ENCODE measurements at regions not wholly inside any gene's neighbourhood (a gene's known extent, or its start where the extent isn't known, plus 50 kb on each side); places are given as distances from the start of the nearest gene placed in this dataset.
"Not testable (repeated sequence)": the region's sequence is repeated elsewhere in the genome, so short reads cannot be mapped to it uniquely, and the experiment has no call there.

DNA sequence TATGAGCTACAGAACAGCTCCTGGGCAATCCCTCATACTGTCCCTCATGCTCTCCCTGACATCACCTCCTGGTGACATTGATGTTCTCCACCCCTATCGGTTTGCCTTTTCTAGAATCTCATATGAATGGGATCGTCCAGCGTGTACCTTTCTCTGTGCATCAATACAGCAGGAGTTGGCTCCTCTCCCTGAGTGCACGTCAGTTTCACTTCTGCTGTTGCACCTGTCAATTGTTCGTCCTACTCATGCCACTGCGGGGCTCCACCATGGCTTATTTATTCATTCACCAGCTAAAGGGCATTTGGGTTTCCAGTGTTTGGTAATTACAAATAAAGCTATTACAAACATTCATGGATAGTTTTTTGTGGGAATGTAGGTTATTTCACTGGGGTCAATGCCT lies 269.1 kb upstream of the ZFP42 start:
- DNase-seq = no peak

DNA sequence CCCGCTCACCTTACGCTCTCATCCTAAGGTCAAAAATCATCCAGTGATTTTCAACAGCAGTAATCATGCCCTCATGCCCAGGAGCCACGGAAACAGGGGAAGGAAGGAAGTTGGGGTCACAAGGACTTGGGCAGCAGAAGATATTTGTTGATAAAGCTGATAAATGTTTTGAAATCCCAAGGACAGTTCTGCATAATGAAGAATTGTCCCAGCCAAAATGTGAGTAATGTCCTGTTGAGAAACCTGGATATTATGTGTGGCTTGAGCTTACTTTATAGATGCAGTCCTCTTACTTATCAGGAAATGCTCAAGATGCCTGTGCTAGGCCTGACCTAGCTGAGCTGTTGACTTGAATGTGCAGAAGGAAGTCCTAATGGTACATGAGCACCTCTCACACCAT lies 263.0 kb upstream of the ZFP42 start:
- no peak for DNase-seq

DNA sequence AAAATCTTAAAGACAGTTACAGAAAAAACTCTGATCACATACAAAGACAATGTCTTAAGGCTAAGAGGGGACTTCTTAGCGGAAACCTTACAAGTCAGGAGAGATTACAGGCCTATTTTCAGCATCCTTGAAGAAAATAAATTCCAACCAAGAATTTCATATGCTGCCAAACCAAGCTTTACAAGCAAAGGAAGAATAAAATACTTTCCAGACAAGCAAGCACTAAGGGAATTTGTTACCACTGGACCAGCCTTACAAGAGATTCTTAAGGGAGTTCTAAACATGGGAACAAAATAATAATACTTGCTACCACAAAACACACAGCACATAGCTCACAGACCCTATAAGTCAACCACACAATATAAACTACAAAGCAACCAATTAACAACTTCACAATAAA lies 255.8 kb upstream of the ZFP42 start:
- DNase-seq = no peak

DNA sequence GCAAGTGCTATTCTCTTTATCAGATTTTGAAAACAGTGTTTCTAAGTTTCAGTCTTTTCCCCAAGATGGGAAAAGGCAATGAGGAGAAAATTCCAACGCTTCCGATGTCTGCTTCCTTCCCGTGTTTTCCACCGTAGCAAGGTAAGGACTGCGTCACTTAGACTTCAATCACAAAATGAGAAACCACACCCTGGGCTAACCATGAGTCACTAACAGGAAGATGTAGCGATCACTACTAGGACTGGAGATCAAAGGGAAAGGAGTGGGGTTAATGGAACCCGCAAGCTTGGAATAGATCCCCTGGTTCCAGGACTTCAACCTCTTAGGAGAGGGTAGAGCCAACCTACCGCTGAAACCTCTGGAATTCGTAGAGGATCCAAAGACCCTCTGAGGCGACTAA lies 250.7 kb upstream of the ZFP42 start:
- DNase-seq = no peak

DNA sequence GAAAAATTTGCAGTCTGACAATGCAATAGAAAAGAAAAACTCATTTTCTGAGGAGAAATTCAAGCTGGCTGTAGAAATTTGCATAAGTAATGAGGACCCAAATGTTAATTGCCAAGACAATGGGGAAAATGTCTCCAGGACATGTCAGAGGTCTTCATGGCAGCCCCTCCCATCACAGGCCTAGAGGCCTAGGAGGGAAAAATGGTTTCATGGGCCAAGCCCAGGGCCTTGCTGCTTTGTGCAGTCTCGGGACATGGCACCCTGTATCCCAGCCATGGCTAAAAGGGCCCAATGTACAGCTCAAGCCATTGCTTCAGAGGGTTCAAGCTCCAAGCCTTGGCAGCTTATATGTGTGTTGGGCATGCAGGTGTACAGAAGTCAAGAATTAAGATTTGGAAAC lies 244.9 kb upstream of the ZFP42 start:
- DNase-seq = not testable (repeated sequence)

DNA sequence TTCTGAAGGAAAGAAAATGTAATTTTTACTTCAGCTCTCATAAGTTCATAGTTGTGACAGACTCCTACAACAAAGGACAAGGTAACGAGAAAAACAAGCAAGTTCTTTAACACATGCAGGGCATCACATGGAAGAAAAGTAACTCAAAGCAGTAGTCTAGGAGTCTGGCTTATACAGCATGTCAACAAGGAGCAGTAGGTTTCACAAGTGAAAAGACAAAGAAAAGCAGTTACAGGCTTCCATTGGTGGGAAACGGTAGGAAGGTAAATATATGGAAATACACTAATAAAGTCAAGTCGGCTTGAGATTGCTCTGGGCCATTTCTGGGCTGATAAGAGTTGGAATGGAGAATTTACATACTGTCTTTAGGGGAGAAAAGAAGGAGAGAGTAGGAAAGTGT lies 228.4 kb upstream of the ZFP42 start:
- no peak for DNase-seq

DNA sequence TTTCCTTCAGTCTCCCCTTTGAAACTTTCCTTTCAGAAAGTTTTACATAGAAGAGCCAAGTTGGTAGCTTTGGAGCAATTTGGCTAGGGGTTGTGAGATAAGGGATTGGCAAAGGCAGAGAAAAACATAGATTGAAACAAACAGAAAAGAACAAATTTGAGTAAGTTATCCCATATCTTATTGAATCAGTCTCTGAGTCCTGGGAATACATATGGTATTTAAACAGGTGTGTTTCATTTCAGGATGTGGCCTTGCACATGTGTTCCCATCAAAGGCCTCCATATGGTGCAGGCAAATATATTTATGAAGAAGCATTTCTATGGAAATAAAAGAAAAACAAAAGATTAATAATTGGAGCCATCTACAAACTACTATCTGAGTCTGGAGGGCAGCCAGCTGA lies 227.9 kb upstream of the ZFP42 start:
- no peak for DNase-seq

DNA sequence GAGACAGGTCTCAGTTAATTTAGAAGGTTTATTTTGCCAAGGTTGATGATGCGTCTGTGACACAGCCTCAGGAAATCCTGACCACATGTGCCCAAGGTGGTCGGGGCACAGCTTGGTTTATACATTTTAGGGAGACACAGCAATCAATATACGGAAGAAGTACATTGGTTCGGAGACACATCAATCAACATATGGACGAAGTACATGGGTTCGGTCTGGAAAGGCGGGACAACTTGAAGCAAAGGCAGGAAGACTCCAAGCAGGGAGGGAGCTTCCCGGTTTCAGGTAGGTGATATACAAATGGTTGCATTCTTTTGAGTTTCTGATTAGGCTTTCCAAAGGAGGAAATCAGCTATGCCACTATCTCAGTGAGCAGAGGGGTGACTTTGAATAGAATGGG lies 225.2 kb upstream of the ZFP42 start:
- DNase-seq = no peak

DNA sequence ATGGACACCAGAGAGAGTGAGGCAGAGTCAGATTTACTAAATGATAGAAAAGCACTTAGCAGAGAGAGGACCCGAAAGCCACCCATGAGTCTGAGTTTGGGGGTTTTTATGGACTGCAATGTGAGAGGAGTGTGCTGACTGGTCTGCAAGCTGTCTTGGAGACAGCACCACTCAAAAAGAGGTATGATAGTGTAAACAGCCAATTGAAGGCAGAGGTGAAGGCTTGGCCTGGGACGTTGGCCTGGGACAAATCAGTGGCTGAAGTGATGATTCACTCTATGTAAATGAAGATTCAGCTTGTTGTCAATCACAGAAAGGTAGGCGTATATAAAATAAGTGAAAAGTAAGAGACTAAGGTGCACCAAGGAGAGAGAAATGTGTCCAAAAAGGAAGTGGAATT lies 217.6 kb upstream of the ZFP42 start:
- DNase-seq = no peak

DNA sequence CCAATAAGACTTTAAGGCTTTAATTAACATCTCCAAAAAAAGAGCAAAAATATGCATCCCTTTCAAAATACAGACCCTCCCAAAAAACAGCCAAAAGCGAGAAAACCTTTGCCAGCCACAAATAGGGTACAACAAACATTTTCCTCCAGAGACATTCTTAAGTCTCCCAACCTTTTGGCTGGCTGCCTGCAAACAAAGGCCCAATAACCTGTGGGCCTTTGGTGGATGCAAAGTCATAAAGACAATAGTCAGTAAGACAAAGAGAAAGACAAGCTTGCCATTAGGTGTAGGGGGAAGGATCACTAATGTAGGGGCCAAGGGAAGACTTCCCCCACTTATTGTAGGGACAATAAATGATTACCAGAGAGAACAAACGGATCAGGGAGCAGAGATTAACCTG lies 215.5 kb upstream of the ZFP42 start:
- DNase-seq = no peak

DNA sequence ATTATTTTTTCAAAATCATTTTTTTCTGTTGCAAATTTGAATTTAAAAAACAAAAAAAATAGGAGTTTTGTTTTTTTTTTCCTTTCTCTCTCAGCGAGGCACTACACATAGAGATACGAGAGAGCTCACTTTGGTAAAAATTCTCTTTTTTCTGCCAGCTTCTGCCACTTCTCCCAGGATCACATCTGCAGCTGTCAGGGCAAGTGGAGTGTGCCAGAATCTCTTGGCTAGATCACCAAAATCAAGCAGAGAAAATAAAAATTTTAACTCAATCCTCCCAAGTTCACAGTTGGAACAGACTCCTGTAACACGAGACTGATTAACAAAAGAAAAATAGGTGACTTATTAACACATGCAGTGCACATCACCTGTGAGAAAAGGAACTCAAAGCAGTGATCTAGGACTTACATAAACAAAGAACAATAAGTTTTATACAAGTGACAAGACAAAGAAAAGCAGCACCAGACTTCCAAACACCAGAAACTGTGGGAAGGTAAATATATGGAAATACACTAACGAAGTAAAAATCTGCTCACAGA lies 213.2 kb upstream of the ZFP42 start:
- no peak for DNase-seq

DNA sequence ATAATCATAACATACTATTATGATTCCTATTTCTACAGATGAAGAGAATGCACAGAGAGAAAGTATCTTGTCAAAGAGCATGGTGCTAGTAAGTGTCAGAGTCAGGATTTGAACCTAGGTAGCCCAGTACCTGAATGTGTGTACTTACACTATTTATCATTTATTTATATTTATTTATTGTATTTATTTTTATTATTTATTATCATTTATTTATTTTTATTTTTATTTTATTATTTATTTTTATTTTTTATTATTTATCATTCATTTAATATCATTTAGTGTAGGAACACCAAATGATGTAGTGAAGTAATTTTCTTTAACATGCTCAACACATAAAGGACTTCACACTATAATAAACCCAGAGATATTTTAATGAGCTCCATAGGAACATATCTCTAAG lies 209.4 kb upstream of the ZFP42 start:
- DNase-seq = no peak

DNA sequence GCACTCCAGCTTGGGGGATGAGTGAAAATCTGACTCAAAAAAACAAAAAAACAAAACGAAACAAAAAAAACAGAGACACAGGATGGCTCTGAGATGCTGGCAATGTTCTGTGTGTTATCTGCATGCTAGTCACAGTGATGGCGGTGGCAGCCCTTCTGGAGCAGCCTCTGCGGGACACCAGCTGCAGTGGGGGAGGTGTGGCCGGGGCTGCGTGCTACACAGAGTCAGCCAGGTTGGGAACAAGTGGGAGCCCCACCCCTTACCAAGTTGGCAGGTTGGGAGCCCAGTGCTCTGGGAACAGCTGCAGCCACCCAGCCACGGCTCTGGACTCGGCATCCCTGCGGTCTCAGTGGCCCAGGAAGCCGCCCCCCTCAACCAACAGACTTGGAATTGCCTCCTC lies 206.5 kb upstream of the ZFP42 start:
- DNase-seq = no peak

DNA sequence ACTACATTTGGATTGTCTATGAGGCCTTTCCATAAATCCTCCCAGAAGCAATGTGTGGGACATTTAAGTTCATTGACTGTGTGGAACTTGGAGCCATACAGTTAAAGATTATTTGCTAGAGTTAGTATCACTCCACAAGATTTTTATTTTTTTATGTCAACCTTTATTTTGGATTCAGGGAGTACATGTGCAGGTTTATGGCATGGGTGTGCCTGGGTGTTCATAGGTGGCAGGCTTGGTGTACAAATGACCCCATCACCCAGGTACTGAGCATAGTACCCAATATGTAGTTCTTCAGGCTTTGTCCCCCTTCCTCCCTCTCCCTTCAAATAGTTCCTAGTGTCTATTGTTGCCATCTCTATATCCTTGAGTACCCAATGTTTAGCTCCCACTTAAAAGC lies 199.8 kb upstream of the ZFP42 start:
- DNase-seq = no peak

DNA sequence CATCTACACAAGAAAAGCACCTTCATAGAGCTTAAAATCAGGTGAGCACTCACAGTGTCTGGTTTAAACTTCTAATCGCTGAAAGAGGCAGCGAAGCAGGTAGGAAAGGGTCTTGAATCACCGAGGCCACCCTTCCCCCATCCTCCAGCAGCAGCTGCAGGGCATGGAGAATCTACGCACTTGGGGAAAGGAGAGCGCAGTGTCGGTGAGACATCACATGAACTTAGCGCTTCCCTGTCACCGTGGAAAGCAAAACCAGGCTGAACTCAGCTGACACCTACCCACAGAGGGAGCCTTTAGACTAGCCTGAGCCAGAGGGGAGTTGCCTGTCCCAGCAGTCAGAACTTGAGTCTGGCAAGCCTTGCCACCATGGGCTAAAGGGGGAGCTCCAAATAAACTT lies 197.2 kb upstream of the ZFP42 start:
- DNase-seq = no peak

DNA sequence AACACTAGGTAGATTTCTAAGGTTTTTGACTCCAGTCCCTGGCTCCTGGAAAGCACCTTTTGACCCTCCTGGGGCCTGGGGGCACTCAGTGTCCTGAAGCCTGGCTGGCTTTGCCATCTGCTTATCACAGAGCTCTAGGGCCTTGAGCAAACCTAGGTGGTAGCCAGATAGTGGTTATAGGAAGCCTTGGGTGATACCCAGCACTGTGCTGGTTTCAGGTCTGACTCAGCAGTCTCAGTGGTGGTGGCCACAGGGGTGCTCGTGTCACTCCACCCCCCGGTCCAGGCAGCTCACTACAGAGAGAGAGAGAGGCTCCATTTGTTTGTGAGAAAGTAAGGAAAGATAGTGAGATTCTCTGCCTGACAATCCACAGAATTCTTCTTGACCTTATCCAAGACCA lies 195.8 kb upstream of the ZFP42 start:
- no peak for DNase-seq

DNA sequence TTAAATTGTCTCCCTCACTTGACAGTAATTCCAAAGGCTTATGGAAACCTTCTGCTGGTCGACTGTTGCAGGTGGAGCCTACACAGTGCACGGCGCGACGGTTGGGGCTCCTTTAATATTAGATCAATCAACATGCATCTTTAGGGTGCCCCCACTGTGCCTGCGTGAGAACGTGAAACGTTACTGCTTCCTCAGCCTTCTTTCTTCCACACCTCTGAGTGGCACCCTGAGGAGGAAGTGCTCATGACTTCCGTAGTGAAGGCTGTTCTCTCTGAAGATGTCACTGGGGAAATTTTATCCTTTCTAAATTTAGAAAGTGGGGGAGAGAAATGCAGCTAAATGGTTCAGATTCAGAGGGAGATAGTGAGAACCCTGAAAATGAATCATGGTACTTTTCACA lies 184.0 kb upstream of the ZFP42 start:
- DNase-seq = no peak

DNA sequence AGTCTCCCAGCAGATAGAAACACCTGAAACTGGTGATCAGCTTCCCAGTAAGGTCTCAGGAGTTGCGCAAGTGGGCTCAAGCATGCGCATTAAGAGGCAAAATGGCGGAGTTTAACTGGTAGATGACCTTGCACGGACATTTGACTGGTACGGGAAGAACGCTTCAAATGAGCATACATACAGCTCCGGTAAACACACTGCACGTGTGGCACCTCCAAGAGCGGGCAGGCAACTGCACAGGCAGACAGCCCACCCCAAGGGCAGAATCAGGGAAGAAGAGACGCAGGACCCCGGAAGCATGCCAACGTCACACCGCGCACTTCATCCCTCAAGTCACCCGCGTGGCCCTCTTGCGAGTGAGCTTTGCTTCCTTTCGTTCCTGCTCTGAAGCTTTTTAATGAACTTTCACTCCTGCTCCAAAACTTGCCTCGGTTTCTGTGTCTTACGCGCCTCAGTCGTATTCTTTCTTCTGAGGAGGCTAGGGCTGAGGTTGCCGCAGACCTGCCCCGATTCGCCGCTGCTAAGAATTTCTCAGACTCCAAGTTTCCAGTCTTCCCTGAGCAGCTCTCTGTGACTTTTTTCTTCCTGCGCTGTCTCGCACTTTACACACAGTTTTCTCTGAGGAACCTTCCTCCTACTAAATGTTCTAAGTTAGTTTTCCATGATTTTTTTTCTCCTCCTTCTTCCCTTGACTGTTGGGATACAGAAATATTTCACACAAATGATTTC lies 180.7 kb upstream of the ZFP42 start:
- DNase-seq = no peak

DNA sequence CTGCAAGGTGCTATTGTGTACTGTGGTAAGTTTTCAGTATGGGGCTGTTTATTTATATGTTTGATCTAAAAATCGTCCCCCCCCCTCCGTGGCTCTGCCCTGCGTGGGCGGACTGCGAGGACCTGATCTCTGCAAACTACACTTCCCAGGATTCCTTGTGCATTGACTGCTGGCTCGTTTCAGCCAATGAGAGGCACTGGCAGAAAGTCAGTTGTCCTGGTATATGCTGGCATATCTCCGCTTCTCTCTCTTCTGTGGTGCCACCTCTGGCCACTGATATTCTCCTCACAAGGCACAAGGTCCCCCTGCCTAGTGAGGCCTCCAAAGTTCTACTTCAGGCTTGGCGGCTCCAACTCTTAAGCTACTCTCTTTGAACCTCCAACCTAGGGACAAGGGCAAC lies 168.8 kb upstream of the ZFP42 start:
- no peak for DNase-seq

DNA sequence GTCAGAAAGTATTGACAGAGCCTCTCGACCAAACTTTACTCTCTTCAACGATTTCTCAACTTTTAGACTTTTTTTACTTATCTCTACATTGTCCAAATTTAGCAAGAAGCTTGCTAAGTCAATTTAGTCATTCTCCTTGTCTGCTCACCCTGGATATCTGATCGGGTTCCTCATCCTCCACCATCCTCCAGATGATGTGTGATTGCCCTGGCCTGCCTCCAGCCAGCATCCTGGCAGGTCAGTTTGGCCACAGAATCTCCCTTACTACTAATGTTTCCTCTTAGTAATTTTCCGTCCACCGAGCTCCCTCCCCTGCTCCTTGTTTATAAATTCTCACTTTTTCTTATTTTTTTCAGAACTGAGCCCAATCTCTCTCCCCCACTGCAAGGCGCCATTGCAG lies 167.9 kb upstream of the ZFP42 start:
- no peak for DNase-seq

DNA sequence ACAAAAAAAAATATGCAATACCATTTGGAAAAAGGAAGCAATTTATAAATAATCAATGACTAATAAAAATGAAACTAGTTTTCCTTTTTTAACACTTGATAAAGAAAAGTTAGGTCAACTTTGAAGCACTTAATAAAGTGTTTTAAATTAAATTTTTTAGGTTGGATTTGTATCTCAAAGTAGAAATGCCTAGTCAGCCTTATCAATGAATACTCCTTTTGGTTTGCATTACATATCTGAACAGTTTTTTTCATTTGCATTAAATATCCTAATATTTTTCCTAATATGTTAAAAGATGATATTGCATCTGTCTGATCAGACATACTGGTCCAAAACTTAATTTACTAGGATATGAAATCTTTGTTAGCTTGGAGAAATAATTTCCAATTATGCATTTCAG lies 155.8 kb upstream of the ZFP42 start:
- DNase-seq = no peak

DNA sequence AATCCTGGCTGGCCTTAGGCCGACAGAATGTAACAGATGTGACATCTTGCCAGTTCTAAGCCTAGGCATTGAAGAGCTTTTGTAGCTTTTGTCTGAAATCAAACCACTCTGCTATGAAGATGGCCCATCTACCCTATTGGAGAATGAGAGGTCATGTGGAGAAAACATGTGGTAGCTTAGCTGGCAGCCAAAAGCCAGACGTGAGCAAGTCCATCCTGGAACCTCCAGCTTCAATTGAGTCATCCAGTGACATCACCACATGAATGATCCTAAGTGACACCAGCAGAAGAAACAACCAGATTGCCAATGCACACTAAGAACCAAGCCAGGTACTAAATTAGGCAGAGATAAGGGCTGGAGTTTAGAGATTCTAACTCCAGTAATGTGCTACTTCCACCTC lies 154.8 kb upstream of the ZFP42 start:
- no peak for DNase-seq

DNA sequence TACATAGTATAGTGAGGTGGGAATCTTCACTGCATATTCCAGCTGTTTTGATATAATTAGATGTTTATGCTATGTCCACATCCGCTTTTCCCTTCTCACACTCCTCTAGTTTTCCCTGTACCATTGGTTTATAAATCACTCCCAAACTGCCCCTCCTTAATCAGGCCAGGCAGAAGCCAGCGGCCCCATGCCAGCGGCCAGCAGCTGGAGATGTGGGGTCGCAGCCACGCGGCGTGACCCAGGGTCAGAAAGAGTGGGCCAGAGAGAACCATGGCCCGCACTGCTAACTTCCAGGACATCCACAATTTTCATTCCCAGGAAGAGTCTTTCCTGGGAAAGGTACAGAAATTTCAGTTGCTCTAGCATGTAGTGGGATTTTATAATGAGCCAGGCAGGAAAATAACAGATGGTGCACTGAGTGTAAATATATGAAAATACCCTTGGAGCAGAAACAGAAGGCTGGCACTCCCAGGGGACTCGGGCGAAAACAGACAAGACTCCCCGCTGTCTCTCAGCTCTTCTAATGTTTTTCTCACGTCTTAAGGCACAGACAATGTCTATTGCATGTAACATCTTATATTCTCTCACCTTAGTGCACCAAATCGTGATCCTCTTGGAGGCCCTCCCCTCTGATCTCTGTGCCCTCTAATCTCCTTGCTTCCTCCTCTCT lies 145.9 kb upstream of the ZFP42 start:
- DNase-seq = peak; percentile 73

DNA sequence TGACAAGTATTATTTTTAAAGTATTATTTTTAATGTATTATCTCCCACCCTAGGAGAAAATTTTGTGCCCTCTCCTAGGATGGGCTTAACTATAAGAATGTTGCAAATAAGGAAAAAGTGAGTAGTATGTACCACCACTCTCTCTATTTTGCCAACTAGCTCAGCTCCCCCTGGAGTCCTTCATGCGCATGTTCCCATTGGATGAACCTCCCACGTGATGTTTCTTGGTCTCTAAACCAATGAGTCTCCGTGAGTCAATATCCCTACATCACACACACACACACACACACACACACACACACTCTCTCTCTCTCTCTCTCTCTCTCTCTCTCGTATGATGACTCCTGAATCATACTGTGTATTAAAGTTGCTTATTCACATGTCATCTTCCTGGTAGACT lies 129.7 kb upstream of the ZFP42 start:
- DNase-seq = no peak

DNA sequence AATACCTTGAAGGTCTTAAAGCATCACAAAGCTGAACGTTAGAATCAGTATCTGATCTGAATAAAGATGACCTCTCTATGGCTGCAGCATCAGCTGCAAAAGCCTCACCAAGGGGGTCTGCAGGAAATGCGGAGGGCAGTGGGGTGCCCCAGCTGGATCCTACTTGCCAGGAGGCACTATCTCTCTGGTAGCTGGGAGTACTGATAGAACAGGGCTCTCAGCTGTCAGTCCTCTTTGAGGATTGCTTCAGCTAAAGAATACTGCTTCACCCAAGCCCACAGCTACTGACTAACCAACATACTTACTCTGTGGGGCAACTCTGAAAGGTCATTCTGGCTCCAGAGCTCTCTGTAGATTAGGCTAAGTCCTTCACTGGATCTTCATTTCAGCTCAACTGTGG lies 112.5 kb upstream of the ZFP42 start:
- DNase-seq = no peak
